ENCODE measurements at regions not wholly inside any gene's neighbourhood (a gene's known extent, or its start where the extent isn't known, plus 50 kb on each side); places are given as distances from the start of the nearest gene placed in this dataset.
"Not testable (repeated sequence)": the region's sequence is repeated elsewhere in the genome, so short reads cannot be mapped to it uniquely, and the experiment has no call there.

- no peak for DNase-seq (ENCODE audit: low read depth, low spot score)
These were observed 1403.5 kb downstream of the PCDH9 start for GRCh38 chr13:65826657-65827056.

GRCh38 chr13:65825039-65825438 lies 1405.1 kb downstream of the PCDH9 start:
- no peak for DNase-seq (ENCODE audit: low read depth, low spot score)

GRCh38 chr13:65808061-65808460 lies 1422.1 kb downstream of the PCDH9 start:
- no peak for DNase-seq (ENCODE audit: low read depth, low spot score)

GRCh38 chr13:65803530-65804392 lies 1426.4 kb downstream of the PCDH9 start:
- DNase-seq (ENCODE audit: low read depth, low spot score) = no peak

GRCh38 chr13:65789815-65790214 lies 1440.3 kb downstream of the PCDH9 start:
- no peak for DNase-seq (ENCODE audit: low read depth, low spot score)

- no peak for DNase-seq (ENCODE audit: low read depth, low spot score)
These were observed 1443.1 kb downstream of the PCDH9 start for GRCh38 chr13:65787082-65787481.

- DNase-seq (ENCODE audit: low read depth, low spot score) = no peak
These were observed 1445.9 kb downstream of the PCDH9 start for GRCh38 chr13:65784088-65784816.

GRCh38 chr13:65783383-65783782 lies 1446.8 kb downstream of the PCDH9 start:
- no peak for DNase-seq (ENCODE audit: low read depth, low spot score)

- DNase-seq (ENCODE audit: low read depth, low spot score) = not testable (repeated sequence)
These were observed 1458.3 kb downstream of the PCDH9 start for GRCh38 chr13:65771704-65772313.

GRCh38 chr13:65768545-65768944 lies 1461.6 kb downstream of the PCDH9 start:
- DNase-seq (ENCODE audit: low read depth, low spot score) = no peak

- DNase-seq (ENCODE audit: low read depth, low spot score) = no peak
These were observed 1466.3 kb downstream of the PCDH9 start for GRCh38 chr13:65763811-65764210.

GRCh38 chr13:65762012-65762411 lies 1468.1 kb downstream of the PCDH9 start:
- DNase-seq (ENCODE audit: low read depth, low spot score) = no peak

- no peak for DNase-seq (ENCODE audit: low read depth, low spot score)
These were observed 1474.0 kb downstream of the PCDH9 start for GRCh38 chr13:65756071-65756671.

- DNase-seq (ENCODE audit: low read depth, low spot score) = no peak
These were observed 1481.9 kb downstream of the PCDH9 start for GRCh38 chr13:65748227-65748626.

GRCh38 chr13:65746406-65746921 lies 1483.7 kb downstream of the PCDH9 start:
- DNase-seq (ENCODE audit: low read depth, low spot score) = no peak

- DNase-seq (ENCODE audit: low read depth, low spot score) = no peak
These were observed 1485.3 kb downstream of the PCDH9 start for GRCh38 chr13:65744836-65745235.

- DNase-seq (ENCODE audit: low read depth, low spot score) = no peak
These were observed 1497.0 kb downstream of the PCDH9 start for GRCh38 chr13:65733110-65733509.

GRCh38 chr13:65727070-65727469 lies 1503.1 kb downstream of the PCDH9 start:
- DNase-seq (ENCODE audit: low read depth, low spot score) = no peak

GRCh38 chr13:65725006-65725405 lies 1505.1 kb downstream of the PCDH9 start:
- peak; percentile 12 for DNase-seq (ENCODE audit: low read depth, low spot score)

- peak; percentile 11 for DNase-seq (ENCODE audit: low read depth, low spot score)
These were observed 1505.9 kb downstream of the PCDH9 start for GRCh38 chr13:65724226-65724625.

- DNase-seq (ENCODE audit: low read depth, low spot score) = no peak
These were observed 1507.6 kb downstream of the PCDH9 start for GRCh38 chr13:65722506-65722905.

- no peak for DNase-seq (ENCODE audit: low read depth, low spot score)
These were observed 1510.3 kb downstream of the PCDH9 start for GRCh38 chr13:65719831-65720230.

All from brain pericyte (primary cell).